HG02642 (cell line): ENCODE measurements at regions not wholly inside any gene's neighbourhood (a gene's known extent, or its start where the extent isn't known, plus 50 kb on each side); places are given as distances from the start of the nearest gene placed in this dataset.

Source experiments
- ATAC-seq: cut with Tn5 transposase; IDR thresholded peaks from one replicate; pipeline ENCODE4 v1.9.1; 2021; ENCODE audit warnings: mild to moderate bottlenecking; ENCODE audit not compliant: unreplicated experiment, poor library complexity

GRCh38 chr1:147451628-147452027 lies 89.7 kb upstream of the BCL9 start:
- no peak for ATAC-seq

- no peak for ATAC-seq
Measured at GRCh38 chr1:147452809-147453208, 88.5 kb upstream of the BCL9 start.

- ATAC-seq: no peak
Measured at GRCh38 chr1:147463022-147463421, 78.3 kb upstream of the BCL9 start.

- ATAC-seq: no peak
Measured at GRCh38 chr1:147466543-147466942, 74.8 kb upstream of the BCL9 start.

- no peak for ATAC-seq
Measured at GRCh38 chr1:147470079-147470478, 71.2 kb upstream of the BCL9 start.

- no peak for ATAC-seq
Measured at GRCh38 chr1:147472489-147472888, 68.8 kb upstream of the BCL9 start.

- no peak for ATAC-seq
Measured at GRCh38 chr1:147472966-147473732, 68.2 kb upstream of the BCL9 start.

- no peak for ATAC-seq
Measured at GRCh38 chr1:147473733-147474049, 67.6 kb upstream of the BCL9 start.

GRCh38 chr1:147475488-147475887 lies 65.8 kb upstream of the BCL9 start:
- no peak for ATAC-seq

- no peak for ATAC-seq
Measured at GRCh38 chr1:147478521-147478920, 62.8 kb upstream of the BCL9 start.

GRCh38 chr1:147479864-147480564 lies 61.3 kb upstream of the BCL9 start:
- ATAC-seq: no peak

- ATAC-seq: no peak
Measured at GRCh38 chr1:147480565-147480935, 60.8 kb upstream of the BCL9 start.

- ATAC-seq: no peak
Measured at GRCh38 chr1:147486876-147487656, 54.2 kb upstream of the BCL9 start.

GRCh38 chr1:147491098-147491497 lies 50.2 kb upstream of the BCL9 start:
- ATAC-seq: no peak
